ENCODE measurements at regions not wholly inside any gene's neighbourhood (a gene's known extent, or its start where the extent isn't known, plus 50 kb on each side); places are given as distances from the start of the nearest gene placed in this dataset.

DNA sequence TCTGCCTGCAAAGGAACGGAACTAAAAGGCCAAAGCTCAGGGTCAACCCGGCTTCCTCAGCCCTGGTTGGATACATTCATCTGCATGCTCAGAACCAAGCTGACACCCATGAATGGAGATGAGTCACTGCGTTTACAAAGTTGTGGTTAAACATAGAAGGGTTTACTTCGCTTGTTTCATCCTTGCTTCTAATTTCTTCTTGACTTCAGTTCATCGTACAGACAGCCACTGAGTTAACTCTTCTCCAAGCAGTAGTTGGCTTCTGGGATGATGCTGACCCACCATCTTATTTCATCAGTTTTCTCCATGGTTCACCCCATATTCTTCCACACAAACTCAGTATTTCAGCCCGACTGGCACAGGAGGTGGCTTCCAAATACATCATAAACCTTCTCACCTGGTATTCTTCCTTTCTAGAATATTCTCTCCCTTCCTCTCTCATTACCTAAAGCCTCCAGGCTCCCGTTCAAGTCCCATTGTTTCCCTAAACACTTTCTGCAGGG, 166.3 kb upstream of the RNF32 start:
- DNase-seq: peak; percentile 62
- no peak overlapping the region for H3K4me3 ChIP-seq
- no peaks in the 10 kb centered on the region for H3K36me3 ChIP-seq
- no peaks in the 10 kb centered on the region for H3K9me3 ChIP-seq
- no peaks in the 10 kb centered on the region for H3K27me3 ChIP-seq

DNA sequence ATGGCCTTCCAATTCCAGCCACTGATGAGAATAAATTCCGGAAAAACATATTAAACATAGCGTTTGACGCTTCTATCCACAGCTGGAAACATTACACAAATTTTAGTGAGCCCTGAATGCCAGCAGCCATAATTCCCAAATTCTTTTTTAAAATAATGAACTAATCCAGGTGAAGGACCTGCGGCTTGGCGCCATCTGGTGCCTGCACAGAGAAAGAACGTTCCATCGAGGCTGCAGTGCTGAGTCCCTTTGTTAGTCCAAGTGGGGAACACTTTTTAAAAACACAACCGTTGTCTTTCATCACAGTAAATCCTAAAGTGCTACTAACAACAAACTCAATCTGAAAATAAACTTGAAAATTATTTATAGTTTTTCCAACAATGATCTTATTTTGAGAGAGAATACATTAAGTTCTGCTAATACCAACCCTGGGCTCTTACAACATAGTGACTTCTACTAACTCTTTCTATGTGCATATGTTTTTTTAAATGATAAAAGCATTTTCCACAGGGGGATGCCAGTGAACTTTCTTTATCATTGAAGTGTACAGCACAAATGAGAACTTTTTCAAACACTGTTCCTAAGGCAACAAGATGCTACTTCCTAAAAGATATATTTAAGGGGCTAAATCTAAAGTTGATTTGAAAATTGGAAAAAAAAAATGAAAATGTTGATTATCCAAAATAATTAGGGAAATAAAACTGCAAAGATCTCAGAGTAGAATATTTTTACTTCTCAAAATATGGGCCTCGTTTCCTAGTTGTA, 166.9 kb upstream of the RNF32 start:
- Histone ChIP-seq H3K36me3 (no peaks in the 10 kb centered on the region), H3K4me3 (no peak overlapping the region), H3K9me3 (no peaks in the 10 kb centered on the region), H3K27me3 (no peaks in the 10 kb centered on the region)
- DNase-seq: peak; percentile 13

DNA sequence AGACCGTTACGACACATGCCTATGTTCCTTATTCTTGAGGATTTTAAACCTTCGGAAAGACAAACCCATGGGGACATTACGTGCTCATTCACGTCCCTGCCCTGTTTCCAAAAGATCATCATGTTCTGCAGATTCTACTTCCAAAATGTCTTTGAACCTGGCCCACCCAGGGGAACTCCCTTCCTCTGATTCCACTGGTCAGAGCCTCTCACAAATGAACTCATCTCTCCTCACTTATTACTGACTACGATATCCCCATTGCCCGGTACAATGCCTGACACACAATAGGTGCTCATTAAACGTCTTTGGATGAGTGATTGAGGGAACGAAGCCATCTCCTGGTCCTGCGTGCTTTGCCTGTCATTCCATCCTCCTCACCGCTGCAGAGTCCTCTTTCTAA, 168.3 kb upstream of the RNF32 start:
- H3K27me3 ChIP-seq: no peaks in the 10 kb centered on the region
- H3K36me3 ChIP-seq: no peaks in the 10 kb centered on the region
- DNase-seq: no peak
- no peak overlapping the region for H3K4me3 ChIP-seq
- no peaks in the 10 kb centered on the region for H3K9me3 ChIP-seq

DNA sequence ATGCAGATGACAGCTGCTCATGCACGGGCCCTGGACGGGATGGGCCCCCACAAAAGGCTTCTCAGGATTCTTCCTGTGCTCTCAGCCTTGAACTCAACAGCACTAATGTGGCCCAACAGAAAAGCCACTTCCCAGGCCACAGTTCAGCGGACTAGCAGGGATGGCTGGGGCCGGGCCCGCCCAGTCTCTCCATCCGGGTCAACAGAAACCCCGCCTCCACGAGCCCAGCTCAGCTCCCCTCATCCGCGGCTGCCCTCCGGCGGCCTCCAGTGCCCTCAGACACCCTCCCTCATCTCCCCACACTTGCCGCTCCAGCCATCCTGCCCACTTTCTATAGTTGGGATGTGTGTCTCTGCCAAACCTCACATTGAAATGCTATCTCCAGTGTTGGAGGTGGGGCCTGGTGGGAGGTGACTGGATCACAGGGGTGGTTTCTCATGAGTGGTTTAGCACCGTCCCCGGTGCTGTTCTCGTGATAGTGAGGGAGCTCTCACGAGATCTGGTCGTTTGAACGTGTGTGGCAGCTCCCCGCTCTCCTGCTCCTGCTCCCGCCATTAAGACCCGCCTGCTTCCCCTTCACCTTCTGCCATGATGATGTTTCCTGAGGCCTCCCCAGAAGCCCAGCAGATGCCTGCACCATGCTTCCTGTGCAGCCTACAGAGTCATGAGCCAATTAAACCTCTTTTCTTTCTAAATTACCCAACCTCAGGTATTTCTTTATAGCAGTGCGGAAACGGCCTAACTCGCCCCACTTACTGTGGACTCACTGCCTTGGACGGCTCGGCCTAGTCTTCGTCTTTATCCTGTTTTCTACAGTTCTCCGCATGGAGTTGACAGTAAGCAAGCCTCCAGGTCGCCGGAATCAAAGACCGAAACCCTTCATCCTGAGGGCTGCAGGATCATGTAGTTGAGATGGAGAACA, 169.9 kb upstream of the RNF32 start:
- Histone ChIP-seq H3K27me3 (no peaks in the 10 kb centered on the region), H3K36me3 (no peaks in the 10 kb centered on the region), H3K9me3 (no peaks in the 10 kb centered on the region), H3K4me3 (no peak overlapping the region)
- no peak for DNase-seq

DNA sequence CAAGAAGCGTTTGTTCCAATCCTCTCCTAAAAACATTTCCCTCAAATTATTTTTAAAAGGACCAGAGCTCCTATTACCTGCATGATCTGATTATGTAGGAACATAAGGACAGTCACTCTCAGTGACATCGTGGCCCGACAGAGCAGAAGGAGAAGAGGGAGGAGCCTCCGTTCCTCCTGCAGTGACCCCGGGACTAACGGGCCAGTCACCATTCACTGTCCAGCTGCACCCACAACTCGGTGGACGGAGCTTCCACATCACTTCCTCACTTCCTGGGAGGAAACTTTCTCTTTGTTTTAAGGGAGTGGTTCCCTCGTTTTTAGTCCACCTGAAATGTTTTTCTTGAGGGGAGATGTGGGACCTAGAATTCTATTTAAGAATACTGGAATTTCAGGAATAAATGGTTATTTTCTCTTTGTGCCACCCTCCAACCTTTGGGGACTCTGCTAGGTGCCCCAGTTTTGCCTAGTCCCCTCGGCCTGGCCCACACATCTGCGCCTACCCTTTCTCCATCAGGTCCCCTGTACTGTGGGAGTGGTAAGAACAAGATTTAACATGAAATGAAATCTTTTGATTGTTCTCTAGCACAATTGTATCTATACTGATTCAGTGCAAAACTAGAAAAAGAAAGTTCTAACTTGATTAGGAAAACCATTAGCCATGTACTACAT, 173.5 kb upstream of the RNF32 start:
- Histone ChIP-seq H3K36me3 (no peaks in the 10 kb centered on the region), H3K9me3 (no peaks in the 10 kb centered on the region), H3K27me3 (no peaks in the 10 kb centered on the region), H3K4me3 (no peak overlapping the region)
- no peak for DNase-seq

DNA sequence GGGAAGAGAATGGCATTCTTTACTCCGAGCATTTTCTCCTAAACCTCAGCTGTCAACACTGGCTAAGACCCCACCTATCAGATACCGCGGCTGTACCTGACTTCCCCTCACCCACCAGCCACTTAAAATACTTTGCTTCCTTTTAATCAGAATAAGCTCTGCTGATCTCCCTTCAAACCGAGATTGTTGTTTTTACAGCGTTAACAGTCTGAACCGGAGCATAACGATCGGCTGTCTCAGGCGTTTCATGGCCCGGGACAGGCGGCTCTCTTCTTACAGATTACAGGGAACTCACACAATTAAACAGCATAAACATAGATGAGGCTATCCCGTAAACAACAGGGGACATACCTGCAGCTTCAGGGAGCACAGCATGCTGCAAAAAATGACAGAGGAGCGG, 174.3 kb upstream of the RNF32 start:
- Histone ChIP-seq H3K4me3 (no peak overlapping the region), H3K36me3 (no peaks in the 10 kb centered on the region), H3K9me3 (no peaks in the 10 kb centered on the region), H3K27me3 (no peaks in the 10 kb centered on the region)
- no peak for DNase-seq

DNA sequence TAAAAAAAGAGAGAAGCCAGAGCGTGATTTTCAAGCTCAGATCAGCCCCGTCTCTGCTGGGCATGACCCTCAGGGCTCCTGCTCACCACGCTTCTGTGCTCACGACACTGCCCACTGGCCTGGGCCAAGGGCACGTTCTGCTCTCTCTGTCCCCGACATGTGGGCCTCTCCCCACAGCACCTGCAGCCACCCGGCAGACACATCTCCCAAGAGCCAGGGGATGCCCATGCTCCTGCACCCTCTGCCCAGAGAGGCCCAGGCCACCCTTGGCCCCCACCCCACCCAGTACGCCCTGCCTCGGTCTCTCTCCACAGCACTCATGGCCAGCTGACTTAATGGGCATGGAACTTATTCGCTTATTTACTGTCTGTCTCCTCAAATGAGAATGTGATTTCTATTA, 175.4 kb upstream of the RNF32 start:
- no peak for DNase-seq
- Histone ChIP-seq H3K27me3 (no peaks in the 10 kb centered on the region), H3K9me3 (no peaks in the 10 kb centered on the region), H3K36me3 (no peaks in the 10 kb centered on the region), H3K4me3 (no peak overlapping the region)

DNA sequence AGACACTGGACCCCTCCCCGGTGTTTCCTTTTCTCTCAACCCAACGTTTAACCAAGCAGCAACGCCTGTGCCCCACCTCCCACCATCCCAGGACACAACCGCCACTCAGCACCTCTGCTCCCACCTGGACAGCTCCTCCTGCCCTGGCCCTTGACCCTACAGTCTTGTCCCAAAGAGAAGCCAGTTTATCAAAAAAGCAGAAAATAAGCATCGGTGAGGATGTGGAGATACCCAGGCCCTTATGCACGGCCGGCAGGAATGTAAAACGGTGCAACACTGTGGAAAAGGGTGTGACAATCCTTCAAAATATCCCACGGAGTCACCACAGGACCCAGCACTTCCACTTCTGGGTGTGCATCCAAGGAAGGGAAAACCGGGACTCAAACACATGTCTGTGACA, 176.2 kb upstream of the RNF32 start:
- no peak for DNase-seq
- Histone ChIP-seq H3K4me3 (no peak overlapping the region), H3K27me3 (no peaks in the 10 kb centered on the region), H3K36me3 (no peaks in the 10 kb centered on the region), H3K9me3 (no peaks in the 10 kb centered on the region)

DNA sequence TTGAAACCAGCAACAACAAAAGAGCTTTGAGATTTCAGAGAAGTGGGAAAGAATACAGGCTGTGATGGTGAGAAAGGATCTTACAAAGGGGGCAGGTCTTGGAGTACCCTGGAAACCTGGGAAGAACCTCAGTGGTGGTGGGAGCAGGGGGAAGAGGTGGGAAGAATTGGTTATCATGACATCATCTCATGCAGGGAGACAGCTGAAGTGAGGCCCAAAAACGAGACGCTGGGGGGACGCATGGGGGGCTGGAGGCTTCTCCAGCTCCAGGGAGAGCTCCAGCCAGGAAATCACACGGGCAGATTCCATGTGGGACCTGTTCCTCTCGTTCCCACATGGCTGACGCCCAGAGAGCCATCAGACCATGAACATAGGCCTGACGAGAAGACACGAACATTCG, 177.3 kb upstream of the RNF32 start:
- H3K36me3 ChIP-seq: no peaks in the 10 kb centered on the region
- H3K4me3 ChIP-seq: no peak overlapping the region
- no peaks in the 10 kb centered on the region for H3K9me3 ChIP-seq
- no peak for DNase-seq
- no peaks in the 10 kb centered on the region for H3K27me3 ChIP-seq

DNA sequence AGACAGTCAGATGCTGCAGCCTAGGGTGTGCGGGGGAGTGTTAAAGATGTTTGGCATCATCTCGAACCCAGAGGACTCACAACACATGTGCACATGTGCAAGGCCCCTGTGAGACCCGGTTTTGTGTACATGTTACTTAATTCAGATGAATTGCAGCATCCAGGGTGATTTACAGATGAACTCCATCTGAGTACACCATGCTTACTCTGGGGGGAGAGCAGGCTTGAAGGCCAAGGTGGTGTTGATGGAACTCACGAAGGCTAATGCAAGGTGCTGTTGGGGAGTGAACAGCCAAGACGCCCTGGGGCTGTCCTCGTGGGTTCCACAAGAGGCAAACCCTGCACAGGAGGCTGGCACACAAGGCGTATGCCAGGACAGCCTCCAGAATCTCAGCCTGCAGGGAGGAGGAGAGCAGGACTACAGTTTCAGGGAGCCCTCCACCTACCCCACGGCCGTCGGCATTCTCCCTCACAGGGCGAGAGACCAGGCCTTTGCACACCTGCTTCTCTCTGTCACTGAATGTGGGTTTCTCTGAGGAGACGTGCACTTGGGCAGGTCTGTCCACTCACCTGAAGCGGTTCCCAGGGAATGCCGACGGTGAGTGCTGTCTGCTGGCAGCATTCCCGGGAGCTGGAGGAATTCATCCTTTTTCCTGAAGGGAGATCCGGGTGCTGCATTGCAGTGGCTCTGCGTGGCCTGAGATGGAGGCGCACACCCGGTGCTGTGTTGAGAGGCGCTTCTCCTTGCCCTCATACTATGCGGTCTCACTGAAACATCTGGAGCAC, 178.5 kb upstream of the RNF32 start:
- no peak overlapping the region for H3K4me3 ChIP-seq
- DNase-seq: no peak
- H3K27me3 ChIP-seq: no peaks in the 10 kb centered on the region
- H3K9me3 ChIP-seq: no peaks in the 10 kb centered on the region
- H3K36me3 ChIP-seq: no peaks in the 10 kb centered on the region

DNA sequence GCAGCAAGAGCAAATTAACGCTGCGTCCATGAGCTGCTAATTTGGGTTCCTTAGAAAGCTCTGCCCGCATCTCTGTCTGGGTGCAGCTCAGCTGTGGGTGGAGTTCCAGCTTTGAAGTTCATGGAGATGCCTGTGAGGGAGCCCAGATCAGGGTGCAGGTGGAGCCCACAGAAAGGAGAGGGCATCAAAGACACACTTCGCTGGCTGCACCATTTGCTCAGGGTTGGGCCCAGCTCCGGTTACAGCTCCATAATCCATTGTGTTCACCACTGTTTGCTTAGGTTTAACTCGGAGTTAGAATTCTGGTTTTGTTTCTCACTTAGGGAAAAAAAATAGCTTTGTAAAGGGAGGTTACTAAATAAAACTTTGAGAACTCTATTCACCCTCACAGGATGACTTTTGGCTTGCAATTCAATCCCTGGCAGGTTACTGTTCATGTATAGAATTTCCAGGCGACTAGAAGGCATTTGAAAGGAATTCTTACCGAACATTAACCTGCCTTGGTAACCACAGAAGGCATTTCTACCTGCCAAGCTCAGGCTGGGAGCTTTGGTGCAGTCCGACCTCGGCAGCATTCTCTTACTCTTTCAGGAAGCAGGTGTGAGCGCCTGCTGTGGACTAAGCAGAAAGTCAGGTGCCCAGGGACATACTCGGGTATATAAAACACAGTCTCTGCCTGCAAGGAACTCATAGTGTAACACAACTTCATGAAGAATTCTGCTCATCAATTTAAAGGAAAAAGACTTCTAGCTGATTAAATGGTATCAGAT, 179.5 kb upstream of the RNF32 start:
- Histone ChIP-seq H3K36me3 (no peaks in the 10 kb centered on the region), H3K9me3 (no peaks in the 10 kb centered on the region), H3K27me3 (no peaks in the 10 kb centered on the region), H3K4me3 (no peak overlapping the region)
- DNase-seq: no peak

DNA sequence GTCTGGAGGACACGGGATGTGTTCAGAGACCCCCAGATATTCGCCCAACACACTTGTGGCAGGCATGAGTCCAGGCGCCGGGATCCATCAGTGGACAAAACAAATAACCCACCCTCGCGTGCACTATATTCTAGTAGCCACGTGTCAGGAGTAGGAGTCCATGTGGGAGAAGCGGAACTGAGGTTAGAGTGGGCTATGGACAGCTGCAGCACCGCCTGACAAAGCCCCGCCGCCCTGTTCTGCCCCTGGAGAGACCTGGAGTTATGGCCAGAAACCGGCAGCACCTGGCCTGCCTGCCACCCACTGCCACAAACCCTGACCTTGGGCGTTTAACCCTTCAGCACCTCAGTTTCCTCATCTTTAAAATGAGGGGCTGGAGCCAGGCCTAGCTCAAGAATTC, 181.0 kb upstream of the RNF32 start:
- H3K27me3 ChIP-seq: no peaks in the 10 kb centered on the region
- no peak overlapping the region for H3K4me3 ChIP-seq
- H3K9me3 ChIP-seq: no peaks in the 10 kb centered on the region
- DNase-seq: no peak
- H3K36me3 ChIP-seq: no peaks in the 10 kb centered on the region

DNA sequence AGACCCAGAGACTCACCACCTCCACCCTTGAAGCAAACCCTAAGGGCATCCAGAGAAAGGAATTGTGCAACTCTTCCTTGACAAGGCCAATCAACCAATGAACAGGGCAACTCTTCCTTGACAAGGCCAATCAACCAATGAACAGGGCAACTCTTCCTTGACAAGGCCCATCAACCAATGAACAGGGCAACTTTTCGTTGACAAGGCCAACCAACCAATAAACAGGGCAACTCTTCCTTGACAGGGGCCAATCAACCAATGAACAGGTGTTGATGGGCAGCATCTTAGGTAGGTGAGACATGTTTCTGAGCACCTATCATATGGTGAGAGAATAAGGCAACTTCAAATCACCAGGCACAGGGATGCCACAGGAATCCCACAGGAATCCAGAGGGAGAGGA, 181.5 kb upstream of the RNF32 start:
- no peak for DNase-seq
- Histone ChIP-seq H3K9me3 (no peaks in the 10 kb centered on the region), H3K4me3 (no peak overlapping the region), H3K27me3 (no peaks in the 10 kb centered on the region), H3K36me3 (no peaks in the 10 kb centered on the region)

DNA sequence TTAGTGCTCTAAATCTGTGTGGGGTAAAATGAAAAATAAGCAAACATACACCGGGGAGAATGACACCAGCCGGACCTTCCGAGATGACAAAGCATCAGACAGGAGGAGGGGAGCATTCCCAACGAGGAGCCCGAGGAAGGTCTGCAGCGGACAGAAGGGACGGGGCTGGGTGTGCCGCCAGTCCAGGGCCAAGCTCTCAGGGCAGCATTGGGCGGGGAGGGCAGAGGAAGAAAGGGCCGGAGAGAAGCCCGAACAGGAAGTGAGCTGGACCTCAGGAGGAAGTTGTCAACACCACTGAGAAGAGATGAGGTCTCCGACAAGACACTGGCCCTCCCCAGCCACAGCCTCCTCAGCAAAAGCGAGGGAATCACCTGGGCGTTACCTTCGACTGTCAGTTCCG, 182.6 kb upstream of the RNF32 start:
- H3K4me3 ChIP-seq: no peak overlapping the region
- no peak for DNase-seq
- H3K9me3 ChIP-seq: no peaks in the 10 kb centered on the region
- no peaks in the 10 kb centered on the region for H3K27me3 ChIP-seq
- no peaks in the 10 kb centered on the region for H3K36me3 ChIP-seq

DNA sequence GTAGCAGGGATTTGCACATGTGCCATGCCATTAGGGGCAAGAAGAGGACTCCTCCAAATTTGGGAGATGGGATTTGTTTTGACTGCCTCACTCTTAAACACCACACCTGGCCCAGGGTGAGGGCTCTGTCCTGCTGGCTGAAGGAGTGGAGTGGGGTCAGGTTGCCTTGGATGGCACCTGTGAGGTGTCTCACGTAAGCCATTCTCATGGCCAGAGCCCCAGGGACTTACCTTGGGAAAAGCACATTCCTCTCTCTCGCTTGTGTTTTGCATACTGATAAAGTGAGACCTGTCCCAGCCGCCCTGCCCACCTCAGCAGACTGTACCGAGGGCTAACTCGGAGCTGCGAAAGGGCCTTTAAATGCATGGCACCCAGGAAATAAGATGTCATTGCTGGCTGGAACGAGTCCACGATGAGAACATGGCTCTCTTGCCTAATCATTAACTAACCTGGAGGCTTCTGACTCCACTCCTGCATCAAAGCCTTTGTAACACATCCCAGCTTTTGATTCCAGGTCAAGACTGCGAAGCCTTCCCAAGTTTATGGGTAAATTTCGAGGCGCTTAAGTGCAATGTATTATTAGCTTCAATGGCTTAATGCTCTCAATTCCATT, 184.0 kb upstream of the RNF32 start:
- Histone ChIP-seq H3K27me3 (no peaks in the 10 kb centered on the region), H3K4me3 (no peak overlapping the region), H3K9me3 (no peaks in the 10 kb centered on the region), H3K36me3 (no peaks in the 10 kb centered on the region)
- no peak for DNase-seq

DNA sequence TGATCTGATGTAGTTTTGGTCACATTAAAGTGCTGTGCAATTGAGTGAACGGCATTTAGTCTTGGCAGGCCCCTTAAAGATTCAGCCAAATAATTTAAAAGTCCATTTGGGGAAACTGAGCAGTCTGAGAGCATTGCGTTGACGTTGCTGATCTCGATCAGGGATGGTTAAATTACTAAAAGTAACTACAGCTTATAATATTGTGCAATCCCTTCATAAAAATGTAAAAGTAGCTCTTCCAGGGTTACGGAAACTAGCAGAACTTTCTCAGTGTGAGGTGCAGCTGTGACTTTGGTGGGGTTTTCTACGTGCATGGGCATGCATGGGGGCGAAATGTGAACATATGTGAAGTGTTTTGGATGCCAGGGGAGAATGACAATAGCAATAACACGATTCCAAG, 184.5 kb upstream of the RNF32 start:
- no peaks in the 10 kb centered on the region for H3K27me3 ChIP-seq
- no peak overlapping the region for H3K4me3 ChIP-seq
- DNase-seq: no peak
- no peaks in the 10 kb centered on the region for H3K36me3 ChIP-seq
- no peaks in the 10 kb centered on the region for H3K9me3 ChIP-seq
